ENCODE measurements at regions not wholly inside any gene's neighbourhood (a gene's known extent, or its start where the extent isn't known, plus 50 kb on each side); places are given as distances from the start of the nearest gene placed in this dataset.
A peak's percentile ranks its signal among the peaks of the same experiment; 100 is the strongest.
"Not testable (repeated sequence)": the region's sequence is repeated elsewhere in the genome, so short reads cannot be mapped to it uniquely, and the experiment has no call there.

DNA sequence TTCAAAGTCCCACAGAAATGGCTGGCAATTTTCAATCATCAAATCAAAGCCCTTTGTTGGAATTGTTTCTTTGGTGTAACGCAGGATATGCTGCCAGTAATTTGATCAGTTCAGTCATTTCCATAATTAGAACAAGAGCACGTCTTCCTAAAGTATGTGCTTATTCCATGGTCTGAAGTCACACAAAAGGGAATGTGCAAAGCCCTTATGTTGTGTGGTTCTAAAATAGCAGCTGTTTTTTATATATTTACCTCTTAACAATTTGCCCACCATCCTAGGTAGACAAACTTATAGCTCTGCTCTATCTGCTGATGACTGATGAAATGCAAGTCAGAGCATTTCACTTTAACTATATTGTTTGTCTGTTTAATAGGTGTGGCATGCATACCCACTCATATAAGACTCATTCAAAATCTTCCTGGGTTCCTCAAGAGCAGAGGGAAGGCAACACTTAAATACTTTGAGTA lies 176.1 kb upstream of the SLC38A2 start:
- Mint-ChIP-seq H3K4me1 (ENCODE audit: low read depth) (peaks cover 78% of the 10 kb centered on the region), H3K4me3 (peak overlapping the region; percentile 75; the same call in 1 of the 2 replicates), H3K27me3 (ENCODE audit: insufficient read depth) (no peaks in the 10 kb centered on the region), H3K36me3 (ENCODE audit: low read depth) (peaks cover 23% of the 10 kb centered on the region), H3K27ac (peak overlapping the region; percentile 98), H3K9me3 (peaks cover 16% of the 10 kb centered on the region; the same call in 1 of the 2 replicates)
- DNase-seq, result no peak
- TF ChIP-seq, protein P1, sequence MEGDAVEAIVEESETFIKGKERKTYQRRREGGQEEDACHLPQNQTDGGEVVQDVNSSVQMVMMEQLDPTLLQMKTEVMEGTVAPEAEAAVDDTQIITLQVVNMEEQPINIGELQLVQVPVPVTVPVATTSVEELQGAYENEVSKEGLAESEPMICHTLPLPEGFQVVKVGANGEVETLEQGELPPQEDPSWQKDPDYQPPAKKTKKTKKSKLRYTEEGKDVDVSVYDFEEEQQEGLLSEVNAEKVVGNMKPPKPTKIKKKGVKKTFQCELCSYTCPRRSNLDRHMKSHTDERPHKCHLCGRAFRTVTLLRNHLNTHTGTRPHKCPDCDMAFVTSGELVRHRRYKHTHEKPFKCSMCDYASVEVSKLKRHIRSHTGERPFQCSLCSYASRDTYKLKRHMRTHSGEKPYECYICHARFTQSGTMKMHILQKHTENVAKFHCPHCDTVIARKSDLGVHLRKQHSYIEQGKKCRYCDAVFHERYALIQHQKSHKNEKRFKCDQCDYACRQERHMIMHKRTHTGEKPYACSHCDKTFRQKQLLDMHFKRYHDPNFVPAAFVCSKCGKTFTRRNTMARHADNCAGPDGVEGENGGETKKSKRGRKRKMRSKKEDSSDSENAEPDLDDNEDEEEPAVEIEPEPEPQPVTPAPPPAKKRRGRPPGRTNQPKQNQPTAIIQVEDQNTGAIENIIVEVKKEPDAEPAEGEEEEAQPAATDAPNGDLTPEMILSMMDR (IDR thresholded peaks at IDR 0.05), result no peak

DNA sequence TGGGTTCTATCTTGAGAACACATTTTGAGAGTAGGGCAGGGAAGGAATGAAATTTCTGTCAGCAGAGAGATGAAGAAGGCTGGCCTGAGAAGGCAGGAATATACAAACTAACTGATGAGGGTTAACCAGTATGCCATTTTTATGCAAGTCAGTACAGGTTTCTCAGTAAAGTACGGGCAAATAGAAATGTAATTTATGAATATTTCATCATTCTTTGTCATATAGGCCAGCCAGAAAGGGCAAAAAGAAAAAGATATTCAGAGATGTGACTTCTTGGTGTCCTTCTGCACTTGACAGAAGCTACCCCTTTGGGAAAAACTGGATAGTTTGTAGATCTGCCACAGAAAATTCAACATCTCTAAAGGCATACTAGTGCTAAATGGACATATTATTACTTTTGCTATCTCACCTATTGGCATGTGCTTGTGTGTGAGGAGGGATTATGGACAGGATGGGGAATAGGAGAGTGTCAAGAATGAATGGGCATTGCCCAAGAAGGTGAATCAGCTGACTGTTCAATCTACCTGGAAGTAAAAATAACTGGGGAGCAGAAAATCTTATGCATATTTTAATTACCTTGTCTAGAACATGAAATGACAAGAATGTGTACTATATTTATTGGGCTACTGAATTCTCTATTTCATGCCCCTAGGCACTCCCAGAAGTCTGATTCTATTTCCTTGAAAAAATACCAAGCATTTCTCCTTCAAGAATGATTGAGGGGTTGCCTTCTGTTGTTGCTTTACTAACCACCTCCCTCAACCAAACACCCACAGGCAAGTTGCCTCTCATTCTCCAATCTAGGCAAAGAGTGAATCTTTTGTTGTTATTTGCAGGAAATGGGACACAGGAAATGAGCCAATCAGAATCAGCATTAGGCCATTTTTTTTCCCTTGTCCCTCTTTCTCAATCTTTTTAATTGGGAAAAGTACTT lies 175.1 kb upstream of the SLC38A2 start:
- H3K9me3 Mint-ChIP-seq, result peaks cover 17% of the 10 kb centered on the region; the same call in 1 of the 2 replicates
- no peaks in the 10 kb centered on the region for H3K27me3 Mint-ChIP-seq (ENCODE audit: insufficient read depth)
- H3K4me1 Mint-ChIP-seq (ENCODE audit: low read depth), result peaks cover 69% of the 10 kb centered on the region
- peak; percentile 61 for DNase-seq
- peak overlapping the region; percentile 98 for H3K27ac Mint-ChIP-seq
- H3K4me3 Mint-ChIP-seq, result no peak overlapping the region
- TF ChIP-seq, protein P1 (IDR thresholded peaks at IDR 0.05), result no peak
- peaks cover 29% of the 10 kb centered on the region for H3K36me3 Mint-ChIP-seq (ENCODE audit: low read depth)

DNA sequence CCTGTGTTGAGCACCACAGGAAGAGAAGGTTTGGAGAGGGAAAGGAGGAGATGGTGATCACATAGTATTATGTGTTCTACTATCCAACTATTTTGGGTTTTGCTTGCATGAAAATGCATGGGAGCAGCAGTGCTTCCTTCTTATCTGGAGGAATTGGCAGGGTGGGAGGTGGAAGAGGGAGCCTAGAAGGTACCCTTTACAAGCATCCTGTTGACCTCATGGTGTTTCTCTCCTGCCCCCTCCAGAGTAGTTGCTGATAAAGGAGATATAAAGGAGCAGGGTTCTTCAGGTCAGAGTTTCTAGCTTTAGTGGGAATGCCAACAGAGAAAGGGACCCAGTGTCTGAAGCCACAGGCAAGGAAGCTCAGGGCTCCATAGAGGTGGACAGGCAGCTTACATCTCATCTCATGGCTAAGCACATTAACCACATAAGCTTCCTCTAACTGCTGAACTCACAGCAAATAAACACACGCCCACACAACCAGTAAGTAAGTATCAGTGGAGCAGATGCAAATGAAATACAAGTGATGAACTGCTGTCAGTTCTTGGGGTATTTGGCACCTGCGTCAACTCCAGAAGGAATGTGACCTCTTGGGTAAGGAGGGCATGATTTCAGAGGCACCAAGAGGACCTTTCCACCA lies 174.2 kb upstream of the SLC38A2 start:
- Mint-ChIP-seq H3K9me3 (peaks cover 24% of the 10 kb centered on the region; the same call in 1 of the 2 replicates), H3K4me3 (no peak overlapping the region), H3K27me3 (ENCODE audit: insufficient read depth) (peaks cover 2% of the 10 kb centered on the region; the same call in 1 of the 2 replicates), H3K4me1 (ENCODE audit: low read depth) (peaks cover 60% of the 10 kb centered on the region), H3K36me3 (ENCODE audit: low read depth) (peaks cover 33% of the 10 kb centered on the region), H3K27ac (peak overlapping the region; percentile 48)
- no peak for DNase-seq
- TF ChIP-seq, protein P1 (IDR thresholded peaks at IDR 0.05), result no peak

DNA sequence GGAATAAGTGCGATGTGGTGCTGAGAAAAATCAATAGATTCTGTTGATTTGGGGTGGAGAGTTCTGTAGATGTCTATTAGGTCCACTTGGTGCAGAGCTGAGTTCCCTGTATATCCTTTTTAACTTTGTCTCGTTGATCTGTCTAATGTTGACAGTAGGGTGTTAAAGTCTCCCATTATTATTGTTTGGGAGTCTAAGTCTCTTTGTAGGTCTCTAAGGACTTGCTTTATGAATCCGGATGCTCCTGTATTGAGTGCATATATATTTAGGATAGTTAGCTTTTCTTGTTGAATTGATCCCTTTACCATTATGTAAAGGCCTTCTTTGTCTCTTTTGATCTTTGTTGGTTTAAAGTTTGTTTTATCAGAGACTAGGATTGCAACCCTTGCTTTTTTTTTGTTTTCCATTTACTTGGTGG lies 170.8 kb upstream of the SLC38A2 start:
- H3K4me1 Mint-ChIP-seq (ENCODE audit: low read depth), result peaks cover 34% of the 10 kb centered on the region
- H3K27me3 Mint-ChIP-seq (ENCODE audit: insufficient read depth); H3K4me3 Mint-ChIP-seq; DNase-seq; H3K27ac Mint-ChIP-seq: not testable (repeated sequence)
- H3K9me3 Mint-ChIP-seq, result peaks cover 31% of the 10 kb centered on the region
- peaks cover 41% of the 10 kb centered on the region for H3K36me3 Mint-ChIP-seq (ENCODE audit: low read depth)

DNA sequence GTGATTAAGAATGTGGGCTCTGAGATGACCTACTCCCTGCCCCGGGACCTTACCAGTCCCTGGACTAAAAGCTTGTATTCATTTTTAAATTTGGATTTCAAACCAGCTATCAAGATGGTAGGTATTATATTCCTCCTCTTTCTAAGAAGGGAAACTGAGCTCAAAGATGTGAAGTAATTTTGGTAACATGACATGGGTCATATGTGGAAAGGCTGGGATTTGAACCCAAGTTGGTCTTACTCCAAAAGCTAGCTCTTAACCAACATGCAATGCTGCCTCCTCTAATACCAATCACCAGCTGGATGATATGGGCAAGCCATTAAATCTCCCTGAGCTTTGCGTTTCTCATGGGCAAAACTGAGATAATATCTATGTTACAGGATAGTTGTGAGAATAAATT lies 166.4 kb upstream of the SLC38A2 start:
- Mint-ChIP-seq H3K4me3 (no peak overlapping the region), H3K27me3 (ENCODE audit: insufficient read depth) (peaks cover 2% of the 10 kb centered on the region), H3K27ac (no peak overlapping the region), H3K4me1 (ENCODE audit: low read depth) (peaks cover 18% of the 10 kb centered on the region), H3K9me3 (peaks cover 18% of the 10 kb centered on the region), H3K36me3 (ENCODE audit: low read depth) (peaks cover 25% of the 10 kb centered on the region)
- DNase-seq, result no peak
- TF ChIP-seq, protein P1 (IDR thresholded peaks at IDR 0.05), result no peak

Measured in HFFc6 (cell line).